ENCODE measurements at regions not wholly inside any gene's neighbourhood (a gene's known extent, or its start where the extent isn't known, plus 50 kb on each side); places are given as distances from the start of the nearest gene placed in this dataset.

DNA sequence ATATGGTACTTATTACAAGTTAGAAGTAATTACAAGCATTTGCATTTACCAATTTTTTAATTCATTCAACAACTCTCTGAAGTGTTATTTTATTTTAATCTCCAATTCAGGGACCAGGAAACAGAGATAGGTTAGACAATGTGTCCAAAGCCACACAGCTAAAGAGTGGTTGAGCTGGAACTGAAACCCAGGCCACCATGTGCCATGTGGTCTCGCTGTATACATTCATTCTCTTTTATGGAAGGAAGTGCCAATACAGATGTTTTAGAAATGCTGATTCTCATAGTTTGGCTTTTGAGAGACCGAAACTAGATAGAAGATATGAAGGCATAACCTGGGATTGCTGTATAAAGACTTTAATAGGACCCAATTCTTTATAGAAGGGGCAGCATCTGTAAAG is 684.6 kb upstream of the ID2 start:
- H3K4me1 ChIP-seq (ENCODE audit: low read depth): no peaks in the 10 kb centered on the region
- intact Hi-C loops (cut with DNase I, micrococcal nuclease): no loop called here

DNA sequence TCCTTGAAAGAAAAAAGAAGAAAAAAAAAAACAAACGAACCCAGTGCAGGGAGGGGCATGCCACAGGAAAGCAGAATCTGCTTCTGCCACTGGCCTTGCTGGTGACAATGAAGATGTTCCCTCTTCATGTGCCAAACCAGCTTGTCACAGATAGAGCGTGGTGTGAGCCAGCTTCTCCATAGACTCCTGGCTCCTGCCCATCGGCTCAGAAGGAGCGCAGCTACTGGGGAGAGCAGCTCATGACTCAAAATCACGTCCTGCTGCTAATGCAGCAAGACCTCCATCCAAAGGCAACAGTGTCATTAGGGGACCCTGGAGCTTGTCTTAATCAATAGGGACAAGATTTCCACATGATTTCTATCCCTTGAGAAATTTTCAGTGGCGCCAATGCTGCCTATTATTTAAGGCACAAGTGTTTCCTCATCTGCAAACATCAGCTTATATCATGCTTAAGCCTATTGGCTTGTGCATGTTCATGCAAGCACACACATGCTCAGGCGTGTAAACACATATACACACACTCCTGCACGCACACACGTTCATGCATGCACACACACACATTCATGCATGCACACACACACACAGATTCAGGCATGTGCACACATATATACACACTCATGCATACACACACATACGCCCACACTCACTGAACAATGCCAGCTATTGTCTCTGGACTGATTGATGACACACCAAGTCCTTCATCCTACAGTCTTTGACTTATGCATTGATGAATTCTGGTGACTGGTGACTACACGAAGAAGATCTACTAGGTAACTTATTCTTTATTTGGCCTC is 682.0 kb upstream of the ID2 start:
- Histone ChIP-seq H3K36me3 (ENCODE audit: low read depth) (no peaks in the 10 kb centered on the region), H3K4me1 (ENCODE audit: low read depth) (peaks cover 4% of the 10 kb centered on the region), H3K9me3 (no peaks in the 10 kb centered on the region), H3K4me3 (no peak overlapping the region)
- no peak for DNase-seq
- ATAC-seq: no peak
- intact Hi-C loops (cut with DNase I, micrococcal nuclease): no loop called here
- TF ChIP-seq, protein P1, sequence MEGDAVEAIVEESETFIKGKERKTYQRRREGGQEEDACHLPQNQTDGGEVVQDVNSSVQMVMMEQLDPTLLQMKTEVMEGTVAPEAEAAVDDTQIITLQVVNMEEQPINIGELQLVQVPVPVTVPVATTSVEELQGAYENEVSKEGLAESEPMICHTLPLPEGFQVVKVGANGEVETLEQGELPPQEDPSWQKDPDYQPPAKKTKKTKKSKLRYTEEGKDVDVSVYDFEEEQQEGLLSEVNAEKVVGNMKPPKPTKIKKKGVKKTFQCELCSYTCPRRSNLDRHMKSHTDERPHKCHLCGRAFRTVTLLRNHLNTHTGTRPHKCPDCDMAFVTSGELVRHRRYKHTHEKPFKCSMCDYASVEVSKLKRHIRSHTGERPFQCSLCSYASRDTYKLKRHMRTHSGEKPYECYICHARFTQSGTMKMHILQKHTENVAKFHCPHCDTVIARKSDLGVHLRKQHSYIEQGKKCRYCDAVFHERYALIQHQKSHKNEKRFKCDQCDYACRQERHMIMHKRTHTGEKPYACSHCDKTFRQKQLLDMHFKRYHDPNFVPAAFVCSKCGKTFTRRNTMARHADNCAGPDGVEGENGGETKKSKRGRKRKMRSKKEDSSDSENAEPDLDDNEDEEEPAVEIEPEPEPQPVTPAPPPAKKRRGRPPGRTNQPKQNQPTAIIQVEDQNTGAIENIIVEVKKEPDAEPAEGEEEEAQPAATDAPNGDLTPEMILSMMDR (IDR thresholded peaks at IDR 0.05): no peak

More for the DNA sequence above, 684.6 kb upstream of the ID2 start:
- ATAC-seq (no peak), DNase-seq (no peak)
- TF ChIP-seq, protein P1 (IDR thresholded peaks at IDR 0.05): no peak
- H3K9me3 ChIP-seq: no peaks in the 10 kb centered on the region
- no peak overlapping the region for H3K4me3 ChIP-seq
- H3K36me3 ChIP-seq (ENCODE audit: low read depth): no peaks in the 10 kb centered on the region

DNA sequence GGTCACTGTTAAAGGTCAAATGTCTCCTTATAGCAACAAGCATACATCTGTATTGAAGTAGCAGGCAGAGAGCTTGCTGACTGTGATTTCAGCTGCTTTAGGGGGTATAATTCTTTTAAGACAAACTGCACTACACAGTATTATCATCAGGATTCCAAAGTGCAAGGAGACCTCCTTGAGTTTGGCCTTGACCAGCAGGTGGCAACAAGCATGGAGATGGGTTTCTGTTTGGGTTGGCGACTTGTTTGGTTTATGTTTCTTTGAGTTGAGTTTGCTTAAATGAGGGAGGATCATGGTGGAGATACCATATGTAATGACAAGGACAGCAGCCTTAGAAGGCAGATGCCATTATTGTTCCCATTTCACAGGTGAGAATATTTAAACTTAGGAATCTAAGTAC is 681.0 kb upstream of the ID2 start:
- H3K4me3 ChIP-seq: no peak overlapping the region
- no peaks in the 10 kb centered on the region for H3K36me3 ChIP-seq (ENCODE audit: low read depth)
- TF ChIP-seq, protein P1 (IDR thresholded peaks at IDR 0.05): no peak
- no peak for ATAC-seq
- peaks cover 4% of the 10 kb centered on the region for H3K4me1 ChIP-seq (ENCODE audit: low read depth)
- no peaks in the 10 kb centered on the region for H3K9me3 ChIP-seq
- intact Hi-C loops (cut with DNase I, micrococcal nuclease): no loop called here
- peak in 1 of 3 donors; percentile 8 for DNase-seq

DNA sequence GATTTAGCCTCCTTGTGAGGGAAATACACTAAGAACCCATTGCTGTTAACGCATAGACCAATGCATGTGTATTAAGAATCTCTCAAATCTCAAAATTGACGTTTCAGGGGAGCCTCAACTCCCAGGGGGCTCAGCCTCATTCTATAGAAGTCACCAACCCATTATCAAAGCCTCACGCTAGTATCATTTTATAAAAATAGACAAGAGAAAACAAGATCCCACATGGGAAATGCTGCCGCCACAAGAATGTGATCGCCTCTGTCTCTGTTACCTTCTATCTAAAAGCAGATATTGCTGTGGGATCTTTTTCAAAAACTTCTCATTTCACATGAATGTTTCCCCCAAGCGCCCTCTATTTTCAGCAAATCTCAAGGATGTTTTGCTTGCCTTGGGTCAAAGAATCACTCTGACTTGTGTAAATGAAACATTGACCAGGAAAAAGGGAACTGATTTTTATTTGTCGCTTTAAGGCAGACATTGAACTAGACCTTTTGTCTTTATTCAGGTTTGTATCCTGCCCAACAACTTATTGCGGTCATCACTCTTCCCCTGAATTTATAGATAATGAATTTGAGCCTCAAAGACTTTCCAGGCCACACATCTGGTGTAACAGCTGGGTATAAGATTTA is 679.0 kb upstream of the ID2 start:
- Histone ChIP-seq H3K4me1 (ENCODE audit: low read depth) (peaks cover 4% of the 10 kb centered on the region), H3K36me3 (ENCODE audit: low read depth) (no peaks in the 10 kb centered on the region), H3K4me3 (no peak overlapping the region), H3K9me3 (no peaks in the 10 kb centered on the region)
- intact Hi-C loops (cut with DNase I, micrococcal nuclease): no loop called here
- no peak for DNase-seq
- TF ChIP-seq, protein P1 (IDR thresholded peaks at IDR 0.05): no peak
- ATAC-seq: no peak

DNA sequence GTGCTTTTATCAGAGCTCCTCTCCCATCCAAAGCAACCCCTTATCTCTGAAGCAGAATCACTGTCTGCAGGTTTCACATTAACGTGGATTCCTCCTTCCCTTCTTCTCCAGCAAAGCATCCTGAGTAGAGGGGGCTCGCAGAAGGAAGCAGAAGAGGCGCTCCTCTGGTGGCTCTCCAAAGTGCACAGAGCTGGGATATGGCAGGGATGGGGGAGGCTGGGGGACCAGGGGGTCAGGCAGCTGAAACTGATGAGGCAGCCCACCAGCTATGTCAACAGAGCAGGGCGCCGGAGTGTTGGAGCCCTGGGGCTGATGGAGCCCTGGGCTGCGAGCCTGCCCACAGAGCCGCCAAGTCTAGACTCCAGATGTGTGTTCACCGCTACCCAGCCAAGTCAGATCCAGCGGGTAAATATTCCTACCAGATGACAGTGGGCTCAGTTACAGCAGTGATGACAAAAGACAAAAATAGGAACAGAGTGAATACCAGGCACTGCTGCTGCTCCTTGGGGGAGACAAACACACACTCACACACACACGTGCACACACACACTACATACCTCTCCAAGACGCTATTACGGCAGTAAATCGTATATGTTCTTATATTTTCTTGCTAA is 678.3 kb upstream of the ID2 start:
- H3K4me1 ChIP-seq (ENCODE audit: low read depth): peaks cover 4% of the 10 kb centered on the region
- TF ChIP-seq, protein P1 (IDR thresholded peaks at IDR 0.05): no peak
- DNase-seq (peak; percentile 24 to 55 (median 42)), ATAC-seq (peak; percentile 50)
- H3K9me3 ChIP-seq: no peaks in the 10 kb centered on the region
- no peak overlapping the region for H3K4me3 ChIP-seq
- H3K36me3 ChIP-seq (ENCODE audit: low read depth): no peaks in the 10 kb centered on the region
- intact Hi-C loops (cut with DNase I, micrococcal nuclease): no loop called here

All from mucosa of descending colon (tissue), 3 donors.